Rectal smooth muscle tissue (tissue), 1 donor: ENCODE measurements at regions not wholly inside any gene's neighbourhood (a gene's known extent, or its start where the extent isn't known, plus 50 kb on each side); places are given as distances from the start of the nearest gene placed in this dataset.

Source experiments
- H3K27ac ChIP-seq: one replicate; pipeline ENCODE4 v1.7.0; 2013; ENCODE audit warnings: low read depth, low read length, inconsistent platforms
- H3K27me3 ChIP-seq: one replicate; pipeline ENCODE4 v1.7.0; 2013; ENCODE audit warnings: low read length; ENCODE audit not compliant: control insufficient read depth, insufficient read depth
- H3K36me3 ChIP-seq: one replicate; pipeline ENCODE4 v1.7.0; 2013; ENCODE audit warnings: low read length; ENCODE audit not compliant: control insufficient read depth, insufficient read depth
- H3K4me1 ChIP-seq: one replicate; pipeline ENCODE4 v1.7.0; 2013; ENCODE audit warnings: low read length; ENCODE audit not compliant: control insufficient read depth, insufficient read depth
- H3K4me3 ChIP-seq: one replicate; pipeline ENCODE4 v1.7.0; 2013; ENCODE audit warnings: low read length
- H3K9ac ChIP-seq: one replicate; pipeline ENCODE4 v1.7.0; 2013; ENCODE audit warnings: low read length

GRCh38 chr1:38555594-38555993 lies 304.0 kb downstream of the RRAGC start:
- no peak overlapping the region for H3K4me3 ChIP-seq
- no peaks in the 10 kb centered on the region for H3K36me3 ChIP-seq
- no peak overlapping the region for H3K27ac ChIP-seq
- H3K9ac ChIP-seq = no peak overlapping the region
- no peaks in the 10 kb centered on the region for H3K27me3 ChIP-seq
- H3K4me1 ChIP-seq = no peaks in the 10 kb centered on the region

GRCh38 chr1:38555130-38555529 lies 304.4 kb downstream of the RRAGC start:
- no peaks in the 10 kb centered on the region for H3K27me3 ChIP-seq
- H3K36me3 ChIP-seq = no peaks in the 10 kb centered on the region
- no peak overlapping the region for H3K27ac ChIP-seq
- H3K4me1 ChIP-seq = no peaks in the 10 kb centered on the region
- H3K4me3 ChIP-seq = no peak overlapping the region
- no peak overlapping the region for H3K9ac ChIP-seq

GRCh38 chr1:38551318-38552307 lies 308.0 kb downstream of the RRAGC start:
- Histone ChIP-seq H3K36me3 (no peaks in the 10 kb centered on the region), H3K9ac (no peak overlapping the region), H3K4me3 (no peak overlapping the region)

GRCh38 chr1:38549191-38549590 lies 310.4 kb downstream of the RRAGC start:
- H3K4me1 ChIP-seq = no peaks in the 10 kb centered on the region
- no peaks in the 10 kb centered on the region for H3K36me3 ChIP-seq
- H3K27me3 ChIP-seq = no peaks in the 10 kb centered on the region
- no peak overlapping the region for H3K27ac ChIP-seq
- no peak overlapping the region for H3K4me3 ChIP-seq
- H3K9ac ChIP-seq = no peak overlapping the region

More at GRCh38 chr1:38551318-38552307, 308.0 kb downstream of the RRAGC start:
- no peaks in the 10 kb centered on the region for H3K27me3 ChIP-seq
- no peaks in the 10 kb centered on the region for H3K4me1 ChIP-seq
- H3K27ac ChIP-seq = no peak overlapping the region

GRCh38 chr1:38547321-38547720 lies 312.3 kb downstream of the RRAGC start:
- Histone ChIP-seq H3K36me3 (no peaks in the 10 kb centered on the region), H3K4me1 (no peaks in the 10 kb centered on the region), H3K9ac (no peak overlapping the region), H3K27ac (no peak overlapping the region), H3K4me3 (no peak overlapping the region), H3K27me3 (no peaks in the 10 kb centered on the region)

GRCh38 chr1:38546636-38547035 lies 312.9 kb downstream of the RRAGC start:
- H3K9ac ChIP-seq = no peak overlapping the region
- no peaks in the 10 kb centered on the region for H3K4me1 ChIP-seq
- no peak overlapping the region for H3K4me3 ChIP-seq
- no peaks in the 10 kb centered on the region for H3K36me3 ChIP-seq
- H3K27me3 ChIP-seq = no peaks in the 10 kb centered on the region
- H3K27ac ChIP-seq = no peak overlapping the region

- Histone ChIP-seq H3K4me3 (no peak overlapping the region), H3K27me3 (peaks cover 3% of the 10 kb centered on the region), H3K36me3 (no peaks in the 10 kb centered on the region), H3K27ac (no peak overlapping the region), H3K9ac (no peak overlapping the region), H3K4me1 (no peaks in the 10 kb centered on the region)
These were observed 318.3 kb downstream of the RRAGC start for GRCh38 chr1:38541223-38541622.

GRCh38 chr1:38539931-38540330 lies 319.6 kb downstream of the RRAGC start:
- peaks cover 3% of the 10 kb centered on the region for H3K27me3 ChIP-seq
- H3K27ac ChIP-seq = no peak overlapping the region
- H3K4me3 ChIP-seq = no peak overlapping the region
- no peaks in the 10 kb centered on the region for H3K36me3 ChIP-seq
- no peak overlapping the region for H3K9ac ChIP-seq
- H3K4me1 ChIP-seq = no peaks in the 10 kb centered on the region

GRCh38 chr1:38538834-38539233 lies 320.7 kb downstream of the RRAGC start:
- Histone ChIP-seq H3K27ac (no peak overlapping the region), H3K4me3 (no peak overlapping the region), H3K4me1 (no peaks in the 10 kb centered on the region), H3K36me3 (no peaks in the 10 kb centered on the region), H3K9ac (no peak overlapping the region), H3K27me3 (peaks cover 3% of the 10 kb centered on the region)

GRCh38 chr1:38536089-38536488 lies 323.5 kb downstream of the RRAGC start:
- Histone ChIP-seq H3K27me3 (peaks cover 3% of the 10 kb centered on the region), H3K4me1 (no peaks in the 10 kb centered on the region), H3K27ac (no peak overlapping the region), H3K4me3 (no peak overlapping the region), H3K9ac (no peak overlapping the region), H3K36me3 (no peaks in the 10 kb centered on the region)

GRCh38 chr1:38534473-38534823 lies 325.1 kb downstream of the RRAGC start:
- Histone ChIP-seq H3K36me3 (no peaks in the 10 kb centered on the region), H3K27ac (no peak overlapping the region), H3K4me3 (no peak overlapping the region), H3K4me1 (no peaks in the 10 kb centered on the region), H3K27me3 (peaks cover 3% of the 10 kb centered on the region), H3K9ac (no peak overlapping the region)

- H3K36me3 ChIP-seq = no peaks in the 10 kb centered on the region
- no peak overlapping the region for H3K9ac ChIP-seq
- H3K4me1 ChIP-seq = no peaks in the 10 kb centered on the region
- H3K27me3 ChIP-seq = peaks cover 3% of the 10 kb centered on the region
- H3K27ac ChIP-seq = no peak overlapping the region
- H3K4me3 ChIP-seq = no peak overlapping the region
These were observed 325.6 kb downstream of the RRAGC start for GRCh38 chr1:38533772-38534472.
